Loucy (cell line): ENCODE measurements at regions not wholly inside any gene's neighbourhood (a gene's known extent, or its start where the extent isn't known, plus 50 kb on each side); places are given as distances from the start of the nearest gene placed in this dataset.

ENCODE experiments used
- H2AFZ ChIP-seq: fragments of 200-600 bp; sonication (generic); 2 replicates; pipeline ENCODE4 v1.6.0; 2016; ENCODE audit warnings: antibody characterized with exemption, mild to moderate bottlenecking, low read length, moderate library complexity
- H3F3A ChIP-seq: fragments of 200-600 bp; 2 replicates; pipeline ENCODE4 v1.6.0; 2016; ENCODE audit warnings: antibody characterized with exemption, low read depth, mild to moderate bottlenecking
- H3K27me3 ChIP-seq: fragments of 200-600 bp; sonication (generic); 2 replicates; pipeline ENCODE4 v1.6.1; 2014; ENCODE audit warnings: low read length, mild to moderate bottlenecking; ENCODE audit not compliant: insufficient read depth, poor library complexity, severe bottlenecking
- H3K36me3 ChIP-seq: fragments of 200-600 bp; sonication (generic); 2 replicates; pipeline ENCODE4 v1.6.1; 2016; ENCODE audit warnings: low read length; ENCODE audit not compliant: insufficient read depth
- H3K4me1 ChIP-seq: fragments of 200-600 bp; sonication (generic); 2 replicates; pipeline ENCODE4 v1.5.1; 2014; ENCODE audit warnings: low read length, mild to moderate bottlenecking; ENCODE audit not compliant: insufficient read depth, poor library complexity, severe bottlenecking
- H3K4me2 ChIP-seq: fragments of 200-600 bp; sonication (generic); 2 replicates; pipeline ENCODE4 v1.6.0; 2014; ENCODE audit warnings: antibody characterized with exemption, low read length, low read depth, mild to moderate bottlenecking; ENCODE audit not compliant: poor library complexity, severe bottlenecking
- H3K4me3 ChIP-seq: fragments of 200-600 bp; sonication (generic); 2 replicates; pipeline ENCODE4 v1.5.1; 2014; ENCODE audit warnings: low read length, mild to moderate bottlenecking, mixed read lengths; ENCODE audit not compliant: poor library complexity, severe bottlenecking
- H3K79me2 ChIP-seq: fragments of 200-600 bp; sonication (generic); 2 replicates; pipeline ENCODE4 v1.6.1; 2014; ENCODE audit warnings: low read length; ENCODE audit not compliant: insufficient read depth
- H3K9ac ChIP-seq: fragments of 200-600 bp; sonication (generic); 2 replicates; pipeline ENCODE4 v1.6.0; 2014; ENCODE audit warnings: mild to moderate bottlenecking, low read depth, low read length, moderate library complexity; ENCODE audit not compliant: poor library complexity, severe bottlenecking
- H3K9me2 ChIP-seq: fragments of 200-600 bp; sonication (generic); replicated peaks from 2 replicates; pipeline ENCODE4 v1.6.1; 2016; ENCODE audit warnings: low read depth, low read length, mixed read lengths
- H3K9me3 ChIP-seq: fragments of 200-600 bp; sonication (generic); 2 replicates; pipeline ENCODE4 v1.6.1; 2014; ENCODE audit warnings: mild to moderate bottlenecking, antibody characterized with exemption, low read length, low read depth; ENCODE audit not compliant: insufficient read depth
- H4K20me1 ChIP-seq: fragments of 200-600 bp; sonication (generic); 2 replicates; pipeline ENCODE4 v1.6.0; 2014; ENCODE audit warnings: antibody characterized with exemption, low read length, mild to moderate bottlenecking; ENCODE audit not compliant: insufficient read depth, poor library complexity, severe bottlenecking
- CTCF ChIP-seq: fragments of 200-600 bp; sonication (generic); conservative IDR thresholded peaks from 2 replicates; pipeline ENCODE4 v1.5.1; 2014; ENCODE audit warnings: mild to moderate bottlenecking, antibody characterized with exemption, low read length
- EZH2phosphoT487 ChIP-seq: fragments of 200-600 bp; IDR thresholded peaks from 2 replicates; pipeline ENCODE4 v1.6.1; 2018; ENCODE audit warnings: antibody characterized with exemption, mild to moderate bottlenecking, moderate library complexity, borderline replicate concordance

- peaks cover 16% of the 10 kb centered on the region for H3K4me1 ChIP-seq
- no peaks in the 10 kb centered on the region for H3K36me3 ChIP-seq
- no peaks in the 10 kb centered on the region for H3K9me3 ChIP-seq
- peaks cover 39% of the 10 kb centered on the region for H3K27me3 ChIP-seq
- H3K9ac ChIP-seq: no peak overlapping the region
- H4K20me1 ChIP-seq: no peaks in the 10 kb centered on the region
- H3K4me2 ChIP-seq: no peak overlapping the region
- H3K79me2 ChIP-seq: no peaks in the 10 kb centered on the region
- TF ChIP-seq CTCF: no peak
- TF ChIP-seq EZH2phosphoT487: no peak
- no peak overlapping the region for H3K4me3 ChIP-seq
- H3F3A ChIP-seq: no peaks in the 10 kb centered on the region
- H2AFZ ChIP-seq: no peak overlapping the region
- H3K9me2 ChIP-seq: no peaks in the 10 kb centered on the region
Measured at GRCh38 chr20:36093804-36094145, 60.8 kb upstream of the EPB41L1 start.

- Histone ChIP-seq H3K9me2 (no peaks in the 10 kb centered on the region), H3K79me2 (no peaks in the 10 kb centered on the region), H3K4me1 (peaks cover 16% of the 10 kb centered on the region), H2AFZ (no peak overlapping the region), H3K9ac (no peak overlapping the region), H3K27me3 (peaks cover 39% of the 10 kb centered on the region), H3F3A (no peaks in the 10 kb centered on the region), H3K4me3 (no peak overlapping the region), H3K36me3 (no peaks in the 10 kb centered on the region), H3K4me2 (no peak overlapping the region), H3K9me3 (no peaks in the 10 kb centered on the region), H4K20me1 (no peaks in the 10 kb centered on the region)
- TF ChIP-seq EZH2phosphoT487 (no peak), CTCF (no peak)
Measured at GRCh38 chr20:36094497-36094896, 60.0 kb upstream of the EPB41L1 start.

- Histone ChIP-seq H3K4me3 (no peak overlapping the region), H3K36me3 (no peaks in the 10 kb centered on the region), H3K4me2 (no peak overlapping the region), H3K79me2 (no peaks in the 10 kb centered on the region), H3K9me2 (no peaks in the 10 kb centered on the region), H3K9me3 (no peaks in the 10 kb centered on the region), H2AFZ (no peak overlapping the region), H3K27me3 (peaks cover 31% of the 10 kb centered on the region), H4K20me1 (no peaks in the 10 kb centered on the region), H3K4me1 (peaks cover 16% of the 10 kb centered on the region), H3K9ac (no peak overlapping the region), H3F3A (no peaks in the 10 kb centered on the region)
- TF ChIP-seq EZH2phosphoT487 (no peak), CTCF (no peak)
Measured at GRCh38 chr20:36096435-36096834, 58.1 kb upstream of the EPB41L1 start.
